HG02798 (cell line): ENCODE measurements at regions not wholly inside any gene's neighbourhood (a gene's known extent, or its start where the extent isn't known, plus 50 kb on each side); places are given as distances from the start of the nearest gene placed in this dataset.

Experiments used
- ATAC-seq: cut with Tn5 transposase; IDR thresholded peaks from one replicate; pipeline ENCODE4 v1.9.1; 2021; ENCODE audit warnings: mild to moderate bottlenecking; ENCODE audit not compliant: unreplicated experiment, poor library complexity

DNA sequence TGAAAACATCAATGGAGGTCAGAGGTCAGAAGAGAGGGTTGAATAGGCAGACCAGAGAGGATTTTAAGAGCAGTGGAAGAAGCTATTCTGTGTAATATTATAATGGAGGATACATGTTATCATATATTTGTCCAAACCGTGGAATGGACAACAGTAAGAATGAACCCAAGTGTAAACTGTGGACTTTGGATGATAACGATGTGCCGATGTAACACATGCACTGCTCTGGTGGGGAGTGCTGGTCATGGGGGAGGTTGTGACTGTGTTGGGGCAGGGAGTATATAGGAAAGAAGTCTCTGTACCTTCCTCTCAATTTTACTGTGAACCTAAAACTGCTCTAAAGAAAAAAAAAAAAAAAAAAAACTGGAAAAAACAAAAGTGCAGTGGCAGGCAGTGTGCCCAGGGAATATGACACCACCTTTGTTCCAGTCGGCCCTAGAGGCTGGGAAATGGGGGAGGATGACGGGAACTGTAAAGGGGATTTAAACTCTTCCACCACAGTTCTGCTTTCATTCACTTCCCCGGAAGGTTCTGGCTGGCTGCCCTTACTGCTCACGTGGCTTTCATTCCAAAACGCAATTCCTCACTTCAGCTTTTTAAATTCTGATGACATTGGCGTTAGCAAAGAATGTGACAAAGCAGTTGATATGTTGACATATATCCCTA, 113.7 kb upstream of the ANKRD1 start:
- no peak for ATAC-seq

DNA sequence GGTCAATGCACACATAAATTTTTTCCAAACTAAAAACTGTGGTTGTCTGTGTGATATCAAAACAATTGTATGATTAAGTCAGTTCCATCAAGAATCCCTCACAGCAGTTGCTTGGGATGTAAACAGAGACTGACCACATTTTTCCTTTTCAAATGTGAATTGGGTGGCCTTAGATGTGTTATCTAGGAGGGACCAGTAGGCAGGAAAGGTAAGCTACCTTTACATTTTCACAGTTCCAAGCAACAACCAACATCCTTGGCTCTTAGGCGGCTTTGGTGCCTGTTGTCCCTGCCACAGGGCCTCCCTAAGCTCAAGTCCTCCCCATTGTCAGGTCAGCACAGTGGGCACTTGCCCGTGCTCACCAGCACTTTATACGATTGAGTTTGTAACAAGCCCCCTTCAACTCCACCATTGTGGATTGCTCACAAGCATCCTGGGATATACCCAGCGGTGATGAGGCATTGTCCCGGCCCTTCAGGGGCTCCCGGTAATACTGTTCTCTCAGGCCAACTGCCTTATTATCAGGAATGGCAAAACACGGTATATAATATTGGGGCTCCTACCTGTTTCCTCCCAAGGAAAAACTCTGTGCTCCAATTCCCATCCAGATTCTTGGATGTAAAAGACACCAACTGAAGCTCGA, 114.9 kb upstream of the ANKRD1 start:
- no peak for ATAC-seq

DNA sequence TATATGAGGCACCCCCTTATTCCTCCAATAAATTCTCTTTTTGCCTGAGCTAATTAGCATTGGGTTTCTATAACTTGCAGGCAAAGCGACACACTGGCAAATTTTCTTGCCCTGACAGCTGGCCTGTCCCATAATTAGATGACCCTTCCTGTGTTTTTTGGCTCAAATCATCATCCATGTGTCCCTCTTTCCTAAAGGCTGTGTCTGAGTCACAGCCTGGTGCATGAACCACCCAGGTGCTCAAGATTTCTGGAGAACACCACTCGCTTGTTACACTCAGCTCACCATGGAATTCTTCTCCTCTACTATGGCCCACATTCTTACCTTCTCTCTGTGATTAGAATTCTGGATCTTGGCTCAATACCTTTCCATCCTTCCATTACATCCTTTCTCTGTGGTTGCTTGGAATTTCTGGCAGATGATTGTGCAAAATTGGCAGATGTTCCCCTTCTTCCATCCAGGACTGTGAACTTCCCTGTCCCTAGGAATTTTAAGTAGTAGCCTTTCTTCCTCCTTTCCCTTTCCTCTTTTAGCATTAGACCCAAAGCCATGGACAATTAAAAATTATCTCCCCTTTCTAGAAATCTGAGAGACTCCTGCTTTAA, 116.0 kb upstream of the ANKRD1 start:
- ATAC-seq: no peak

DNA sequence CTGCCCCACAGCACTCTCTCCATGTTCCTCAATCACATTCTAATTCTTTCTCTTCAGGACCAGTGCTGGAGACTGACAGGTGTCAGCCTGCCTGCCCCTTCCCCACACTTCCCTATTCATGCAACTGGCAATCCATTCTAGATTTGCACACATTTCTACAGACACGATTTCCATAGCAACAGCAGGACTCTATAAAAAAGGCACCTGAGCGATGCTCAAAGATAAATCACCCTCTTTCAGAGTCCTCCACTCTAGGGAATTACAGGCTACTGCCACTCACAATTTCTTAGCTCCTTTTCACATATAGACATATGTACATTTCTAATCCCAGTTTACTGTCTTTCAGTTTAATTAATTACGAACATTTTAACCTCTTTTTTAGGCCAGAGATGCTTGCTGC, 118.1 kb upstream of the ANKRD1 start:
- no peak for ATAC-seq

DNA sequence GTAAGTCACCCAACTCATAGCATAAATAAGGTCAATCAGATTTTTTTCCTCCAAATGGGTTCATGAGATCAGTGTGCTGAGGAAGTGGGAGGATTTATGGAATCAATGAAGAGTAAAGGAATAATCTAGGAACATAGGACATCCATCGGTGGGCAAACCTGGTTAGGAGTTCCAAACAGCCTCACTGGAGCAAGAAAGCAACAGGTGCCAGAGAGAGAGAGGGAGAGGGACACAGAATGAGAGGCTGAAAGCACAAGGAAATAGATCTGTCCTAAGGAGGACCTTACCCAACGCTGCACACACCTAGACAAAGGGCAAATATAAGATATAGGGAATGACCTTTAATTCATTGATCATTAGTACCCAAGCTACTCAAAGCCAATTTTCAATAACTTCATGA, 119.5 kb upstream of the ANKRD1 start:
- ATAC-seq: no peak

DNA sequence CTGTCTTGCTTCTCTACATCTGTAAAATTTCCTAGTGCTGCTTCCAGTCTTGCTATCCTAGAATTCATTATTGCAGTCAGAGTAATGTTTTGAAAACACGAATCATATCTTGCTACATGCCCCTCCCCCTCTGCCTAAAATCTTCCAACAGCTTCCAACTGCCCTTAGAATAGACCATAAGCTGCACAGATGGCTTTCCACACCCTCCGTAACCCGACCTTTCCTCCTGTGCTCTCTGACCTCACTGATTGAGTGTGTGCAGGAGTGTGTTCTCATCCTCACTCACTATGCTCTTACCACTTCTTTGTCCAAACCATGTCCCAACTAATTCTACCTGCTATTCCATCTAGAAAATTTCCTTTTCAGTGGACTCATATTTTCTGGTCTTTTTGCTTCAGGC, 121.2 kb upstream of the ANKRD1 start:
- no peak for ATAC-seq

DNA sequence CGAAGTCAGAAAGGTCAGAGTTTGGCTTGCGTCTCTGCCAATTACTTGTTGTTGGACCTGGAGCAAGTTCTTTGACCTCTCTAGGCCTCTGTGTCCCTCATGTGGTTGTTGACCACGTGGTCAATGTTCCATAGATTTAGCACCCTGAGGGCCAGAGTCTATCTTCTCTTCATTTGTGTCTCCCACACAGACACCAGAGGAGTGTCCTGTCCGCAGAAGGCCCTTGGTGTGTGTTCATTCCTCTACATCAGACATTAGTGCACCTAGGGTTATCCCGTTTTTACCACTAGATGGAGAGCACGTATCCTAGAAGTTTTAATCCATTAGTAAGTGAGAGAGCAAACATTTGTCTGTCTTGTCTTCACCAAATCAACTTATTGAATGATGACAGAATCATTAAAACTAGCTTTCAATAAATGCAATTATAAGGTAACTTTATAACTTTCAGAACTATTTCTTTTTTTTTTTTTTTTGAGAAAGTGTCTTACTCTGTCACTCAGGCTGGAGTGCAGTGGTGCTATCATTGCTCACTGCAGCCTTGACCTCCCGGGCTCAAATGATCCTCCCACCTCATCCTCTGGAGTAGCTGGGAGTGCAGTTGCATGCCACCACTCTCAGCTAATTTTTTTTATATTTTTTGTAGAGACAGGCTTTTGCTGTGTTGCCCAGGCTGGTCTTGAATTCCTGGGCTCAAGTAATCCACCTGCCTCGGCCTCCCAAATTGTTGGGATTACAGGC, 122.5 kb upstream of the ANKRD1 start:
- ATAC-seq: no peak

DNA sequence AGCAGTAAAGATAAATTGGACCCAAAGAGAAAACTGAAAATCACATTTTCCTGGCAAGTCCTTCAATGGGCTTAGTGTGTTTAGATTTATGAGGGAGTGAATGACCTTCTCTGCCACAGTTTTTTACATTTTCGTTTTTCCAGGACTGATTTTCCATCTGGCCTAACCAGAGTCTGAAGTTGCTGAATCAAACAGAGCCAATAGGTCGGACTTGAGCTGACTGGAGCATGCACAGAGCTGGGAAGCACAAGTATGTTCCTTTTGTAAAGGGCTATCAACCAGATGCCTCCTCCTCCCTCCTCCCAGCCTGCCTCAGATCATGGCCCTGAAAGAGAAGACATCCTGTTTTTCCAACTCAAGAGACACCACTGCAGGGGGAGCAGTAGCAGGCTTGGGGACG, 126.0 kb upstream of the ANKRD1 start:
- ATAC-seq: no peak

DNA sequence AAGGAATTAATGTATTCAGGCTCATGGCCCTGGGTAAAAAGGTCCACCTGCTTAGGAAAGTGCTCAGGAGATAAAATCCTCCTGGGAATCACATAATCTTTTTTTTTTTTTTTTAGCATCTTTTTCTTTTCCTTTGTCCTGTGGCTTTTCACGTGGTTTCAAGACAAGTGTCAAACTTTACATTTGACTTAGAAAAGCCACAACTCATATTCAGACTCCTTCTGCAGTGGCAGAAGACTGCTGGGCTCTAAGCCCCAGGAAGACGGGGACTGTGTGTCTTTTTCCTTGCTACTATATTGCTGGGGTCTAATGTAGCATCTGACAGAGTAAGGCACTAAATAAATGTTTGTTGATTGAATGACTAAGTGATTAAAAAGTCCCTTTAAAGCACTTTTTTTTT, 127.5 kb upstream of the ANKRD1 start:
- ATAC-seq: no peak

DNA sequence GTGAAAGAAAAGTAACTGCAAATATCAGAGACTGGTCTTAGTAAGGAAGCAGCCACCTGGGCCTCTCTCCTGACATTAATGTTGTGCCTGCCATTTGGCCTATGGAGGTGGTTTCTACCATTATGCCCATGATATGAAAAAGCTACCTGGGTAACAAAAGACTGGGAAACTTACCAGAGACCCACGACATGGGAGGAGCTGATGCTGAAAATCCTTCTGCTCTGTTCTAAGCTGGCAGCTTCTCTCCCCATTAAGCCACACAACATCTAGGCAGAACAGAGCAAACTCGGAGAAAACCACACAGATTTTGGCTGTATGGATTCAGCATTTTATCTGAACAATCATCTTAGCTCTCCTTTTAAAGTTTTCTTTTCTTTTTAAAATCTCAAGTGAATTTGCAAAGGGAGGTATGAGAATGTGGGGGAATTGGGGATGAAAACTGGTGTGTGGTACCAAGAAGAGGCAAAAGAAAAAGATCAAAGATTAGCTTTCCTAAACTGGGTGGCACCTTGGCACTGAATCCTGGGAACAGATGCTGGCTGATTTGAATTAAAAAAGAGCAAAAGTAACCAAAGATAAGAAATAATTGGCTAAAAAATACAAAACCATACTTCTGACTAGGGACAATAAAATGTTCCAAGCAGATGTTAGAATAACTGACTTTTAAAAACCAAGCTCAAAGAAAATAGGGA, 128.6 kb upstream of the ANKRD1 start:
- ATAC-seq: no peak

DNA sequence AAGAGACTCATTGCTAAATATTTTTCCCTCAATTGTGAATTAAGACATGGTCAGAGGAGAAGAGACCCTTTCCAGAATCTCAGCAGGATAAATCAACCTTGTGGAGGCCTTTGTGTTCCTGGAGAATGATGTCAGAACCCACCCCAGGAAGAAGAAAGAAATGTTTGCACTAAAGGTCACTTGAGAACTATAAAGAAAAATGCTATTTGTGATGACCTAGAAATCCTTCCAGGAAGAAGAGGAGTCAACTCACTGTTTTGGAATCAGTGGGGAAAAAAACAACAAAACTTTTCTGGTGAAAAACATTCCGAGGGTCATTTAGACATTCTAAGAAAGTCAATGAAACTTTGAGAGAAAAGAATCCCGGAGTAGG, 129.1 kb upstream of the ANKRD1 start:
- ATAC-seq: no peak

DNA sequence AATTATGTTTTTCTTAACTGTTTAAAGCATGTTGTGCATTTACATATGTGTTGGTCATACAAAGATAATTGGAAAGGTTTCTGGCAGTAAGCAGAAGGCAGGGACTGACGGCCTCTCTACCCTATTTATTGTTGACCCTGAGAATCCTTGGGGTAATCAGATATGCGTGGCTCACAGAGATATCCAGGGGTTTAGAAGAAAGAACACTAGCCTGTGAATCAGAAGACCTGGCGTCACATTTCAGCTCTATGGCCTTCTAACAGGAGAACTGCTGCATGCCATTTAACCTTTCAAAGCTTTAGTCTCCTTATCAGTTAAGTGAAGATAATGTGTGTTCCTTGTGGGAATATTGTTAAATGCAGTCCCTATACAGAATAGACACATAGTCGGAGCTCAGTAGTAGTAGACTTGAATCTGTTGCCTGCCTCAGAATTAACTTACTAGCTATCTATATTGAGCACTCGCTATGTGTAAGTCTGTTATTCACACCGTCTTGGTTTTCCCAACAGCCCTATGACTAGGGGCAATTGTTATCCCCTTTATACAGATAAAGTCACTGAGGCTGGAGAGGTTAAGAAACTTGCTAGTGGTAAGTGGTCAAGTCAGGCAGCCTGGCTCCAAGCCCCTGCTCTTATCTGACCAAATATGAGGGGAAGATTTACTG, 129.6 kb upstream of the ANKRD1 start:
- no peak for ATAC-seq

DNA sequence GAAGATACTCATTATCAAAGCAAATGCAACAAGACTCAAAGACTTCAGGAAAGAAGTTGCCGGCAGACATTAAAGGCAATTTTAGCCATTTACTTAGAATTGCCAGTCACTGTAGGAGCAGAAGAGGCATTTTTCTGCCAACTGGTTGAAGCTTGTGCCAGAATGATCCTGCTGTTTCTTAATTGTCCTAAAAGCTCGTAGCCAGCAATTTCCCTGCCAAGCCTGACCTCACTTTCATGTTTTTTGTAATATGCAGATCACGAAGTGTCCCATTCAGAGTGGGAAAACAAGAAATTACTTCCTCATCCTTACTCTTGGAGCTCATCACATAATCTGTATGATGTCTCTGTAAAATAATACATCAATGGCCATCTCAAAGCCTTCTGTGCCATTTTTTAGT, 130.9 kb upstream of the ANKRD1 start:
- no peak for ATAC-seq

DNA sequence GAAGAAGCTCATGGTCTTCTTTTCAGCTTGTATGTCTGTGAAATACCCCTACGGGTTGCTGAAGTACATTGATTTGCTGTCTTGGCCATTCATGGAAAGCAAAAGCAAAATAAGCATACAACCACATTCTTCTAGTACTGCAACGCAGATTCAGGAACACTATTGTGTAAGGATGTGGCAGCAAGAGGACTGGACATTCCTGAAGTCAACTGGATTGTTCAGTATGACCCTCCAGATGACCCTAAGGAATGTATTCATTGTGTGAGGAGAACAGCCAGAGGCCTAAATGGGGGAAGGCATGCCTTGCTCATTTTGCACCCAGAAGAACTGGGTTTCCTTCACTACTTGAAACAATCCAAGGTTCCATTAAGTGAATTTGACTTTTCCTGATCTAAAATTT, 133.4 kb upstream of the ANKRD1 start:
- no peak for ATAC-seq

DNA sequence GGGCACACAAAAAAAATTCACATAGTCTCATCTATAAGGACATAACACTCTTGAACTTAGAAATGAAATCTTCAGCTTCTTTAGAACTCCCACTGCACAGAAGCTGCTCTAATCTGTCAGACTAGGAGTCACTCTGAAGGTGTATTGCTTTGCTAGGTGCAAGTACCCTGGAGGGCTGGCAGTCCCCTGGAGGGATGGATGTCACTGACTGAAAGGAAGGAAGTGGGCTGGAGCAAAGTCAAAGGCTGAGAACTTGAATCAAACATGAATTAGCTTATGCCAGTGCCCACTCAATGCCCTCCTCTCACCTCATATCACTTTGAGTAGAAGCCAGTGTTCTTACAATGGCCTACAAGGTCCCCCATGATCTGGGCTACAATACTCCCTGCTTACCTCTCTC, 140.3 kb upstream of the ANKRD1 start:
- ATAC-seq: no peak

DNA sequence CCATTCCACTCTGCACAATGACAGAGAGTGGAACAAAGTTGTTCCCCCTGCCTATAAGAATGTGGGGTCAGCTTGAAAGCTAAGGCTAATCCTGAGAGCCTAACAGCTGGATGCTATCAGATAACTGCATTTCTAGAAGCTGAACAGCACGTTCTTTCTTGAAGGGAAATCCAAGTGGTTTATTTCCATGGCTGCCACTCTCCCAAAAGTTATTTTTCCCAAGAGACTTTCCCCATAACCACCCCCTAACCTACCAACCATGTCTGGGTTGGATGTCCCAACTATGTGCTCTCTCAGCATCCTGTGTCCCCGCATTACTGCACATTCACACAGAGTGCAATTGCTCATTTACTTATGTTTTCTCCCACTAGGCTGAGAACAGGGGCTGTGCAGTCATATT, 140.7 kb upstream of the ANKRD1 start:
- ATAC-seq: no peak

DNA sequence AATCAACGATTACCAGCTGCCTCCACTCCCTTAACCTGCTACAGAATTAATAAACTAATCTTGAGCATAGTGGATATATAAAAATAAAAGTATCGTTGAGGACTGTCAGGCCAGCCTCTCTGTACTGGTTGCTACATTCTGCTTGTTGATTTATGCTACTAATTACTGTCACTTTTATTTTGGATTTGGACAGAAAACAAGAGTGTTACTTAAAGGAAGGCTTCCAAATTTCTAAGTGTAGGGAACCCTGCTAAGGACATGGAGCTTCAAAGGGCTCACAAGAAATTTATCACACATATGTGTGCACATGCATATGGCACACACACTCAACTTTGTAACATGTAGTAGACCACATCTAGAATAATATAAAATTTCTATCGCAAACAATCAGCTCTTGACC, 141.2 kb upstream of the ANKRD1 start:
- no peak for ATAC-seq

DNA sequence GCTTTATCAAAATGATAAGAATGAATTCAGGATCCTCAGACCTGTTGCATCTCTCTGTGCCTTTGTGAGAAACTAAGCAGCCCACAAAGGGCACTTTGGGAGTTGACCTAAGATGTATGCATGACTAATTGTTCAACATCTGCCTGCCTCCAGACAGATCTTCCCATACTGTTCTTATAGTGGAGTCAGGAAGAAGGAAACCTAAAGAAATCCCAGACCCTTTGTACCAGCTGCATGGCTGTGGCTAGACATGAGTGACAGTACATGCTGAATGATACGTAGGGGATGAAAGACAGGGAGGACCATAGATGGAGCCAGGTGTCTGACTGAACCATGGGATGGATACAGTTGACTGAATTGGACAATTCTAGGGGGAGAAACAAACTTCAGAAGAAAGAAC, 148.7 kb upstream of the PCGF5 start:
- ATAC-seq: no peak

DNA sequence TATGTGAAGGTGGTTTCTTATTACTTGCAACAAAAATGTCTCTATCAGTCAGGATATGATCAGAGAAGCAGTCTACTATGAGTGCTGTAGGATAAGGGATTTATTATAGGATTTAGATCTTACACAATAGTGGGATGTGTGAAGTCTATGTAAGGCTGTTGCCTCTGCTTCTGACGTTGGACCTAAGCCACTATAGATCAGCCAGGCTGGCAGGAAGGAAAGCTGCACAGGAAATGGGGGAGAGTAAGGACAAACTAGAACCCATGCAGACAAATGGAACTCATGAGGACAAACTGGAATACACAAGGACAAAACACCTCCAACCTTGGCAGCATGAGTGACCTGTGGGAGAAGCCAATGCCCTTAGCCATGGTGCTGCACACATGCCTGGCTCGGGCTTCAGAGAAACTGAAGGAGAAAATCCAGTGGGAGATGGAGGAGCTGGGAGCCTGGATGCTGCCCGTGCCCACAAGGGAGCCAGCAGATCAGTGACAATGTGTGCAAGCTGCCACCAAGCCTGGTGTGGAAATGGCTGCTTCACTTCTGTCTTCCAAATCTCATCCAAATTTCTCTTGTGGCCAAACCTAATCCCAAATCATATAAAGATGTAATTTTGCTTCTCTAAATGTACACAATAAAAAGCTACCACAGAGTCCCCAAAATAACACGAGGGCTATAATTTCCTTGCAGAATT, 147.0 kb upstream of the PCGF5 start:
- ATAC-seq: no peak
